ENCODE measurements at regions not wholly inside any gene's neighbourhood (a gene's known extent, or its start where the extent isn't known, plus 50 kb on each side); places are given as distances from the start of the nearest gene placed in this dataset.
"Not testable (repeated sequence)": the region's sequence is repeated elsewhere in the genome, so short reads cannot be mapped to it uniquely, and the experiment has no call there.

GRCh38 chr19:20292520-20292919 is 125.5 kb downstream of the ZNF486 start:
- not testable (repeated sequence) for DNase-seq

DNA sequence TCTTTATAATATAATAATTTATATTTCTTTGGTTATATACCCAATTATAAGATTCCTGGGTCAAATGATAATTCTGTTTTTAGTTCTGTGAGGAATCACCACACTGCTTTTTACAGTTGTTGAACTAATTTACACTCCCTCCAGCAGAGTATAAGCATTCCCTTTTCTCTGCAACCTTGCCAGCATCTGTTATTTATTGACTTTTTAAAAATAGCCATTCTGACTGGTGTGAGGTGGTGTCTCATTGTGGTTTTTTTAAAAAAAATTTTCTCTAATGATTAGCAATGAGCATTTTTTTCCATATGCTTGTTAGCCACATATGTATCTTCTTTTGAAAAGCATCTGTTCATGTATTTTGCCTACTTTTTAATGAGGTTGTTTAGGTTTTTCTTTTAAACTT is 122.2 kb downstream of the ZNF486 start:
- DNase-seq, result no peak

GRCh38 chr19:20287070-20287469 is 120.1 kb downstream of the ZNF486 start:
- no peak for DNase-seq

DNA sequence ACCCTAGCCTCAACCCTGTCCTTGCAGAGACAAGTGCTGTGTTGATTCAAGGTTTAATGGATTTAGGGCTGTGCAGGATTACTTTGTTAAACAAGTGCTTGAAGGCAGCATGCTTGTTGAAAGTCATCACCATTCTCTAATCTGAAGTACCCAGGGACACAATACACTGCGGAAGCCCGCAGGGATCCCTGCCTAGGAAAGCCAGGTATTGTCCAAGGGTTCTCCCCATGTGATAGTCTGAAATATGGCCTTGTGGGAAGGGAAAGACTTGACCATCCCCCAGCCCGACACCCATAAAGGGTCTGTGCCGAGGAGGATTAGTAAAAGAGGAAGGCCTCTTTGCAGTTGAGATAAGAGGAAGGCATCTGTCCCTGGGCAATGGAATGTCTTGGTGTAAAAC is 118.9 kb downstream of the ZNF486 start:
- not testable (repeated sequence) for DNase-seq

- no peak for DNase-seq
Measured at GRCh38 chr19:20279516-20279915, 112.5 kb downstream of the ZNF486 start.

GRCh38 chr19:20278342-20278741 is 111.3 kb downstream of the ZNF486 start:
- DNase-seq, result no peak

DNA sequence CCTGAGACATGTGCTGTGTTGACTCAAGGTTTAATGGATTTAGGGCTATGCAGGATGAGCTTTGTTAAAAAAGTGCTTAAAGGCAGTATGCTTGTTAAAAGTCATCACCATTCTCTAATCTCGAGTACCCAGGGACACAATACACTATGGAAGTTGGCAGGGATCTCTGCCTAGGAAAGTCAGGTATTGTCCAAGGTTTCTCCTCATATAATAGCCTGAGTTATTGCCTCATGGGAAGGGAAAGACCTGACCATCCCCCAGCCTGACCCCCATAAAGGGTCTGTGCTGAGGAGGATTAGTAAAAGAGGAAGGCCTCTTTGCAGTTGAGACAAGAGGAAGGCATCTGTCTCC is 109.7 kb downstream of the ZNF486 start:
- DNase-seq, result not testable (repeated sequence)

- DNase-seq, result no peak
Measured at GRCh38 chr19:20276011-20276731, 109.2 kb downstream of the ZNF486 start.

GRCh38 chr19:20273951-20274570 is 107.0 kb downstream of the ZNF486 start:
- no peak for DNase-seq

DNA sequence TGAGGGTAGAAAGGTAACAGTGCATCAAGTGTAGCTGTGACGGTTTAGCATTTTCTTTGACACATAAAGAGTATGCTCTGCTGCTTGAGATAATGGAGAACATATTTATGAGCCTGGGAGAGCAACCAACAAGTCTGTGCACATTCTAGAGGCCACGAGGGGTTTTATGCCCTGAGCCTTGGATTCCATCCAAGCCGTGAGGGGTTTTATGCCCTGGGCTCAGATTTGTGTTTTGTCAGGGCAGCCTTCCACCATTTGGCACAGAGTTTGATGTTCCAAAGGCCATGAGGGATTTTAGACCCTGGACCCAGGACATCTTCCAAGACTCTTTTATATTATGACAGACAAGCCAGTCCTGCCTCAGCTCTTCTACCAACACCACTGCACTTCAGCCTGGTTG is 106.4 kb downstream of the ZNF486 start:
- DNase-seq, result no peak

DNA sequence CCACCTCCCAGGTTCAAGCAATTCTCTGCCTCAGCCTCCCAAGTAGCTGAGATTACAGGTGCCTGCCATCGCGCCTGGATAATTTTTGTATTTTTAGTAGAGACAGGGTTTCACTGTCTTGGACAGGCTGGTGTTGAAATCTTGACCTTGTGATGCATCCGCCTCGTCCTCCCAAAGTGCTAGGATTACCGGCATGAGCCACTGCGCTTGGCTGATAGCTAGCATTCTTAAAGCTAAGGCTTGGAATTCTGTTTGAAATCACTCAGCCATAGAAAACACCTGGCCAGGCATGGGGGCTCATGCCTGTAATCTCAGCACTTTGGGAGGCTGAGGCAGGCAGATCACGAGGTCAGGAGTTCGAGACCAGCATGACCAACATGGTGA is 105.6 kb downstream of the ZNF486 start:
- not testable (repeated sequence) for DNase-seq

DNA sequence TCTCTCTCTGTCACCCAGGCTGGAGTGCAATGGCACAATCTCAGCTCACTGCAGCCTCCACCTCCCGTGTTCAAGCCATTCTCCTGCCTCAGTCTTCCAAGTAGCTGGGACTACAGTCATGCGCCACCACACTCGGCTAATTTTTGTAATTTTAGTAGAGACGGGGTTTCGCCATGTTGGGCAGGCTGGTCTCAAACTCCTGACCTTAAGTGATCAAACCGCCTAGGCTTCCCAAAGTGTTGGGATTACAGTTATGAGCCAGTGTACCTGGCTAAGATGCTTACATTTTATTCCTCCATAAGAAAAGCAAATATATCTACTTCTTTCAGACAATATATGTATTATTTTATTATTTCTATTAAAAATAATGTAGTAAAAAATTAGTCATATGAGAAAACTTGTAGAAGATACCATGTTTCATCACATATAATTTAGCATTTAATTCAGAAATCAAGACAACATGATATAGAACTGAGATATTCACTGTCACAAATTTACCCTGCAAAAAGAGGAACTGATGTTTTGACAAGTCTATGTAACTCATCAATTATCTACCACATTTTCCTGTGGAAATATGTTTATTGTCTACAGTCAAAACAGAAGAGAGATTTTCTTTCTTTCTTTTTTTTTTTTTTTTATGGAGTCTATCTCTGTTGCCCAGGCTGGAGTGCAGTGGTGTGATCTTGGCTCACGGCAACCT is 105.1 kb downstream of the ZNF486 start:
- not testable (repeated sequence) for DNase-seq

- DNase-seq, result no peak
Measured at GRCh38 chr19:20271215-20271926, 104.4 kb downstream of the ZNF486 start.

DNA sequence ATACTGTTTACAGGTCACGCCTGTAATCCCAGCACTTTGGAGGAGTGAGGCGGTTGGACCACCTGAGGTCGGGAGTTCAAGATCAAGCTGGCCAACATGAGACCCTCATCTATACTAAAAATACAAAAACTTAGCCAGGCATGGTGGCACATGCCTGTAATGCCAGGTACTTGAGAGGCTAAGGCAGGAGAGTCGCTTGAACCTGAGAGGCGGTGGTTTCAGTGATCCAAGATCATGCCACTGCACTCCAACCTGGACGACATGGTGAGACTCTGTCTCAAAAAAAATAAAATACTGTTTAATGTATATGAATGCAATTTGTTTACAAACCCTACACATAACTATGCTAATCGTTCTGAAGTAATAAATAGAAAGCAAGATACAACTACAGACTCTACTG is 102.4 kb downstream of the ZNF486 start:
- DNase-seq, result no peak

GRCh38 chr19:20261513-20261912 is 94.5 kb downstream of the ZNF486 start:
- not testable (repeated sequence) for DNase-seq

GRCh38 chr19:20260738-20261137 is 93.7 kb downstream of the ZNF486 start:
- not testable (repeated sequence) for DNase-seq

DNA sequence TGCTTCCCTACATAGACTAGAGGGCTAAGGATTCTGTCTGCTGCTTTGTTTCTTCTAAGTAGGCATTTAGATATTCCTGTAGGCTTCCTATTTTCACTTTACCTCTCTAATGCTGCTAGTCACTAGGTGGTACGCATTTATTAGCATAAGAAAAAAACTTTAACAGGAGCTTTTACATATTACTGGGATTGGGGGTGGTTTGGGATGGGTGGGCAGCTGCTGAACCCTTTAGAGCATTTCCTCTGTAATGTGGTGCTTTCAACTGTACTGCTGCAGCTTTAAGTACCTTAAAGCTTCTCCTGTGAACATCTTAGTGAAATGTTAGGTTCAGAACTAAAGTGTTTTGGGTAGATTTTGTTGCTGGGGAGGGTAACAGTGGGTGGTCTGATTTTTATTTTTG is 92.6 kb downstream of the ZNF486 start:
- DNase-seq, result no peak

DNA sequence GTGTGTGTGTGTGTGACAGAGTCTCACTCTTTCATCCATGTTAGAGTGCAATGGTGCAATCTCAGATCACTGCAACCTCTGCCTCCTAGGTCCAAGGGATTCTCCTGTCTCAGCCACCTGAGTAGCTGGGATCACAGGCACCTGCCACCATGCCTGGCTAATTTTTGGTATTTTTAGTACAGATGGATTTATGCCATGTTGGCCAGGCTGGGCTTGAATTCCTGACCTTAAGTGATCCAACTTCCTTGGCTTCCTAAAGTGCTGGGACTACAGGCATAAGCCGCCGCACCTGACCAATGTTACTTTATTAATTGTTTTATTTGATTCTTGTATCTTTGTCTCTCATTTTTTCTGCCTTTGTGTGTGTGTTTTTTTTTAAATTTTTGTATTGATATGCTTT is 89.6 kb downstream of the ZNF486 start:
- DNase-seq, result no peak

DNA sequence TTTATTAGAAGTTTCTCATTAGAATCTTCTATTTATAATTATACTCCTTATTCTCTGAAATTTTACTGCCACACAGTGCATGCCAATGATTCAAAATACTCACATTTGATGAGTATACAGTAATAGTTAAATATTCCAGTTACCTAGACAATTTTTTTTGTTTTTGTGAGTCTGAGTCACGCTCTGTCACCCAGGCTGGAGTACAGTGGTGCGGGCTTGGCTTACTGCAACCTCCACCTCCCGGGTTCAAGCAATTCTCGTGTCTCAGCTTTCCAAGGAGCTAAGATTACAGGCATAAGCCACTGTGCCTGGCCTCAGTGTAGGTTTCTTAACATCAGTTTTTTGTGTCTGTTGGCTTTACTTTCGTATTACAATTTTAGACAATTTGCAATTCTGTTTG is 87.1 kb downstream of the ZNF486 start:
- no peak for DNase-seq

DNA sequence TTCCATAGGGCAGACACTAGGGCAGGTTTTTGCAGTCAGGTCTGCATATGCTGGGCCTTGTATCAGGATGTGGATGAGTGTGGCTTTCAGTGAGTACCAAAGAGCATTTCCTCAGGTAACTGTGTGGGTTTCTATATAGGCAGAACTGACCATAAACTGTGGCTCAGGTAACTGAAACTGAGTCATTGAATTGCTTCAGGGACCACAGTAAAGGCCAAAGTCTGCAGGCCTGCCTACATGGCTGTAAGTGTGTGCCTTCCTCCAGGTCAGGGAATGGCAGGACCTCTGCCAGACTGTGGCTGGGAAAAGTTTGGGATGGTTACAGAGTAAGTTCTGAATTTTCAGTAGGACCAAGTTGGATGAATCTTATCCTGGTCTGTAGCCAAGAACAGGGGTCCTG is 85.6 kb downstream of the ZNF486 start:
- DNase-seq, result no peak

- no peak for DNase-seq
Measured at GRCh38 chr19:20250627-20251026, 83.6 kb downstream of the ZNF486 start.

- no peak for DNase-seq
Measured at GRCh38 chr19:20250121-20250520, 83.1 kb downstream of the ZNF486 start.
